Gastroesophageal sphincter (tissue), 4 donors: ENCODE measurements at regions not wholly inside any gene's neighbourhood (a gene's known extent, or its start where the extent isn't known, plus 50 kb on each side); places are given as distances from the start of the nearest gene placed in this dataset.

ENCODE experiments used
- ATAC-seq: fragments of 150-250 bp; one replicate; pipeline ENCODE4 v1.9.1; 2016; ENCODE audit warnings: mild to moderate bottlenecking, moderate library complexity
- H3K27ac ChIP-seq, 4 donors: fragments of 200-600 bp; sonication (generic) in 3 of 4; 1 replicate in 3 of 4; 2 replicates in 1 of 4; pipeline ENCODE4 v1.5.1; 2016 to 2019
- H3K27me3 ChIP-seq: fragments of 200-600 bp; sonication (generic); one replicate; pipeline ENCODE4 v1.5.1; 2019
- H3K36me3 ChIP-seq, 2 donors: fragments of 200-600 bp; sonication (generic); one replicate each; pipeline ENCODE4 v1.5.1; 2019; ENCODE audit warnings: control low read depth in 1 of 2
- H3K4me1 ChIP-seq, 3 donors: fragments of 200-600 bp; sonication (generic); 1 replicate in 2 of 3; 2 replicates in 1 of 3; pipeline ENCODE4 v1.5.1; 2016 to 2019; ENCODE audit warnings: control low read depth in 2 of 3
- H3K4me3 ChIP-seq, 2 donors: fragments of 200-600 bp; sonication (generic); one replicate each; pipeline ENCODE4 v1.5.1; 2019; ENCODE audit warnings: mild to moderate bottlenecking in 1 of 2, moderate library complexity in 1 of 2
- H3K9me3 ChIP-seq, 3 donors: fragments of 200-600 bp; sonication (generic); one replicate each; pipeline ENCODE4 v1.5.1; 2017 to 2019; ENCODE audit warnings: control low read depth in 2 of 3
- EP300 ChIP-seq: sonication (generic); formaldehyde crosslinking; IDR thresholded peaks from one replicate; pipeline ENCODE4 v1.6.1; 2017; ENCODE audit warnings: antibody characterized with exemption, mild to moderate bottlenecking
- POLR2A ChIP-seq, 2 donors: fragments of 450-650 bp; IDR thresholded peaks; one replicate each; pipeline ENCODE4 v1.6.1; 2017; ENCODE audit warnings: antibody characterized with exemption in 2 of 2, mild to moderate bottlenecking in 2 of 2, moderate library complexity in 1 of 2
- POLR2AphosphoS5 ChIP-seq: sonication (generic); formaldehyde crosslinking; IDR thresholded peaks from one replicate; pipeline ENCODE4 v1.6.1; 2017; ENCODE audit warnings: antibody characterized with exemption
- WGBS, 2 donors: methylation state at CpG; one replicate each; pipeline ENCODE4 v1.1.5; 2018; ENCODE audit warnings: low coverage in 1 of 2; 5-methylcytosine and 5-hydroxymethylcytosine counted together
- TF ChIP-seq, protein P1 (sequence below), 4 experiments: fragments of 200-600 bp in 2 of 4; fragments of 450-650 bp in 2 of 4; sonication (generic) in 1 of 4; IDR thresholded peaks; one replicate each; pipeline ENCODE4 v1.5.1; 2017 to 2019; ENCODE audit warnings: antibody characterized with exemption in 4 of 4, mild to moderate bottlenecking in 2 of 4, moderate library complexity in 2 of 4

DNA sequence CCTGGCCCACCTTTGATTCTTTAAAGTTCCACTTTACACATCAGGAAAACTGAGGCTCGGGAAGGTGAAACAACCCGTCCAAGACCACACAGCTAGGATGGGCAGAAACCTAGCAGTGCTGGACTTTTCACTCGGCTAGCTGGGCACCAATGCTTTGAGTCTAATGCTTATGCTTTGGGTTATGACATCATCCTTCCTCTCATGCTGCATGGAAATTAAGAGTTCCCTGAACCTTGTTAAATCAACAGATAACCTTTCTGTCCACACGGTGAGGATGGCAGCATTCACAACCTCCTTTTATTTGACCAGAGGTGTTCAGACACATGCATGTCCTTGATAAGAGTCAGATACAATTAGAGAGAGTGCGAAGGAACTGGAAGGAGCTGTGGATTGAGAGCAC lies 138.4 kb downstream of the UQCRFS1 start:
- Histone ChIP-seq H3K9me3 (no peaks in the 10 kb centered on the region), H3K27ac (no peak overlapping the region), H3K36me3 (no peaks in the 10 kb centered on the region), H3K4me3 (no peak overlapping the region), H3K27me3 (peaks cover 5% of the 10 kb centered on the region), H3K4me1 (no peaks in the 10 kb centered on the region)
- no peak for ATAC-seq
- TF ChIP-seq POLR2A (IDR thresholded peaks at IDR 0.05) (no peak), EP300 (no peak), POLR2AphosphoS5 (no peak)
- TF ChIP-seq, protein P1, sequence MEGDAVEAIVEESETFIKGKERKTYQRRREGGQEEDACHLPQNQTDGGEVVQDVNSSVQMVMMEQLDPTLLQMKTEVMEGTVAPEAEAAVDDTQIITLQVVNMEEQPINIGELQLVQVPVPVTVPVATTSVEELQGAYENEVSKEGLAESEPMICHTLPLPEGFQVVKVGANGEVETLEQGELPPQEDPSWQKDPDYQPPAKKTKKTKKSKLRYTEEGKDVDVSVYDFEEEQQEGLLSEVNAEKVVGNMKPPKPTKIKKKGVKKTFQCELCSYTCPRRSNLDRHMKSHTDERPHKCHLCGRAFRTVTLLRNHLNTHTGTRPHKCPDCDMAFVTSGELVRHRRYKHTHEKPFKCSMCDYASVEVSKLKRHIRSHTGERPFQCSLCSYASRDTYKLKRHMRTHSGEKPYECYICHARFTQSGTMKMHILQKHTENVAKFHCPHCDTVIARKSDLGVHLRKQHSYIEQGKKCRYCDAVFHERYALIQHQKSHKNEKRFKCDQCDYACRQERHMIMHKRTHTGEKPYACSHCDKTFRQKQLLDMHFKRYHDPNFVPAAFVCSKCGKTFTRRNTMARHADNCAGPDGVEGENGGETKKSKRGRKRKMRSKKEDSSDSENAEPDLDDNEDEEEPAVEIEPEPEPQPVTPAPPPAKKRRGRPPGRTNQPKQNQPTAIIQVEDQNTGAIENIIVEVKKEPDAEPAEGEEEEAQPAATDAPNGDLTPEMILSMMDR (IDR thresholded peaks at IDR 0.05), result no peak
- WGBS, 2 donors, result 69 to 100% methylated on average over 3 of the region's 5 CpGs

DNA sequence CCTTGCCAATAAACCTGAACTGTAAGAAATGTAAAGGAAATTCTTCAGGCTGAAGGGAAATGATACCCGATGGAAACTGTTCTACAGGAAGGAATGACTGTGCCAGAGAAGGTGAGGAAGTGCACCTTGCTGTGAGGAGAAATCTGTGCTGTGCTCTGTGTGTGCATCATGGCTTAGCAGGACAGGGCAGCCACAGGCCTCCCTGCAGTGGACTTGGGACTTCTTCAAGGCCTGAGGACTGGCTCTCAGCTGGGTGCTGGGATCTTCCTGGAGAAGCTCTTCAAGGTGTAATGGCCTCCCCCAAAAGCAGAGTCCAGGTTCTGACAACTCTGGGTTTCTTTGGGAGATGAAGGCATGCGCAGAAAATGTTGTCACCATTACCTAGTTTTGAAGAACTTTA lies 145.1 kb downstream of the UQCRFS1 start:
- Histone ChIP-seq H3K27me3 (peaks cover 6% of the 10 kb centered on the region), H3K4me1 (no peaks in the 10 kb centered on the region), H3K9me3 (peaks cover 0 to 9% (median 0%) of the 10 kb centered on the region in 3 donors), H3K36me3 (no peaks in the 10 kb centered on the region), H3K4me3 (no peak overlapping the region), H3K27ac (no peak overlapping the region)
- no peak for ATAC-seq
- TF ChIP-seq, protein P1 (IDR thresholded peaks at IDR 0.05), result no peak
- no peak for TF ChIP-seq EP300
- WGBS, 2 donors, result 72 to 83% methylated on average over 2 of the region's 2 CpGs

DNA sequence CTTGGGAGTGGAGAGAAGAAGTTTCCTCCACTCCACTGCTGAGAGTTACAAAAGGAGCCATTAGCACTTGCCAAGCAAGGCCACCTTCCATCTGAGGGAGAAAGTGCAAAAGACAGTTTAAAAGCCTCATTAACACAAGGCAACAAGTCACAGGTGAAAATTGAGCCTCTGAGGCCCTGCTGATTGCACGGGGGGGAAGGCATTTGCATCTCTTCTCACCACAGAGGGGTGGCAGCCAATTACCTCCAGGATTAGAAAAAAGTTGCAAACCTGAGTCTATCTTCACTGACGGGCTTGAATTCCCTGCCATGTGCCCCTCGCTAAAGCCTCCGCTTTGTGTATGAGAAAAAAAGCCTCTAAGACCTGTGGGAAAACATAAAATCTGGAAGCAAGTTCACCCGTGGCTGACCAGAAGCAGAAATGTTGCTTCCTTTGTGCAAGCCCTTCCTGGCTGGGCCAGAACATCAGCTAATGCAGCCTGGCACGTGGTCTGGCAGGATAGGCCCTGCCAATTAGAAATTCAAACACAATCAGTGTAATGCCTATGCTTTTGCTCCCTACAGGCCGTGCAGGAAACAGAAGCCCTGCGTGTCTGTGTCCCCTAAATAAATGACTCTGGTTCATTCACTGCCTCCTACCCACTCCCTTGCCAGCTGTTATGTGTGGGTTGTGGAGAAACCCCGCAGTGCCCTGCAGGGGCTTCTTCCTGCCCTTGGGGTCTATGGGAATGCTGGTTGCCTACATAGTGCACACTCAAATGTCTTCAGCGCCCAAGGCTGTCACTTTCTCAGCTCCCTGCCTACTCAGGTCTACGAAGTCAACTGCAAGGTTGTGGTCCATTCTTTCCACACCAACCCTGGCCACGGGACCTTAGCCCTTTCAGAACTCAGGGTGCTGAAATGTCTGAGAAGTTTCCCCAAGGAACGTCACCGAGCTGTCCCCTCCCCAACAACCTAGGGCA lies 150.2 kb downstream of the UQCRFS1 start:
- Histone ChIP-seq H3K36me3 (no peaks in the 10 kb centered on the region), H3K4me1 (no peaks in the 10 kb centered on the region), H3K27ac (no peak overlapping the region), H3K27me3 (peaks cover 23% of the 10 kb centered on the region), H3K4me3 (no peak overlapping the region), H3K9me3 (peaks cover 0 to 7% (median 0%) of the 10 kb centered on the region in 3 donors)
- TF ChIP-seq EP300 (no peak), POLR2AphosphoS5 (no peak), POLR2A (IDR thresholded peaks at IDR 0.05) (no peak)
- TF ChIP-seq, protein P1 (IDR thresholded peaks at IDR 0.05), result no peak
- WGBS, 2 donors, result 4 to 55% methylated on average over 4 to 5 of the region's 14 CpGs
- no peak for ATAC-seq

DNA sequence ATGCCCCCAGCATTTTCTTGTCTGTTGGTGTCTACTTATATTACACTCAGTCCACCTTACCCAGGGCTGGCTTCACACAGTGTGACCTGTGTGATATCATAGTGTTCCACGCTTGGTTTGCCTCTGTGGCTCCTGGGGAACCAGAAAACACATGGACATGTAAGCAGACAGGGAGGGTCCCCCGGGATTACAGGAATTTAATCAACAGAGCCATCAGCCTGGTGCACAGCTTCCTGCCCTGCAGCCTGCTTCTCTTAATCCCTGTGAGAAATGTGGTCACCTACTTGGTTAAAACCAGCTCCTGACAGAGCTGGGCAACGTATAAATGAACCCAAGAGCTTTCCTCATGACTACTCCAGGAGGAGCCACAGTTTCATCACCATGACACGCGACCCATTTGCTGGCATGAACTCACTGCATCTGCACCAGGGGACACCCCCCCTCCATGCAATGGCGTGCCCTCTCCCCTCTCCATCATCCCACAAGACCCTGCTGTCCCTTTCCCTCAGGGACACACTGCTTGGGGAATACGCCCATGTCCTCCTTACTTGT lies 152.1 kb downstream of the UQCRFS1 start:
- H3K4me1 ChIP-seq, result peaks cover 0 to 10% (median 0%) of the 10 kb centered on the region in 3 donors
- 68 to 80% methylated on average over 4 to 5 of the region's 7 CpGs for WGBS, 2 donors
- no peak for ATAC-seq
- no peaks in the 10 kb centered on the region for H3K36me3 ChIP-seq
- no peaks in the 10 kb centered on the region for H3K9me3 ChIP-seq
- TF ChIP-seq EP300, result no peak
- no peak for TF ChIP-seq POLR2AphosphoS5
- TF ChIP-seq, protein P1 (IDR thresholded peaks at IDR 0.05), result no peak
- no peak for TF ChIP-seq POLR2A (IDR thresholded peaks at IDR 0.05)
- no peak overlapping the region for H3K27ac ChIP-seq
- H3K27me3 ChIP-seq, result peaks cover 23% of the 10 kb centered on the region
- H3K4me3 ChIP-seq, result no peak overlapping the region
